HG02885 (cell line): ENCODE measurements at regions not wholly inside any gene's neighbourhood (a gene's known extent, or its start where the extent isn't known, plus 50 kb on each side); places are given as distances from the start of the nearest gene placed in this dataset.

Experiments
- ATAC-seq: cut with Tn5 transposase; IDR thresholded peaks from one replicate; pipeline ENCODE4 v1.9.1; 2021; ENCODE audit warnings: mild to moderate bottlenecking; ENCODE audit not compliant: unreplicated experiment, poor library complexity

GRCh38 chr12:124184456-124184855, 110.4 kb upstream of the RFLNA start:
- no peak for ATAC-seq

- no peak for ATAC-seq
Measured at GRCh38 chr12:124185971-124186686, 108.8 kb upstream of the RFLNA start.

DNA sequence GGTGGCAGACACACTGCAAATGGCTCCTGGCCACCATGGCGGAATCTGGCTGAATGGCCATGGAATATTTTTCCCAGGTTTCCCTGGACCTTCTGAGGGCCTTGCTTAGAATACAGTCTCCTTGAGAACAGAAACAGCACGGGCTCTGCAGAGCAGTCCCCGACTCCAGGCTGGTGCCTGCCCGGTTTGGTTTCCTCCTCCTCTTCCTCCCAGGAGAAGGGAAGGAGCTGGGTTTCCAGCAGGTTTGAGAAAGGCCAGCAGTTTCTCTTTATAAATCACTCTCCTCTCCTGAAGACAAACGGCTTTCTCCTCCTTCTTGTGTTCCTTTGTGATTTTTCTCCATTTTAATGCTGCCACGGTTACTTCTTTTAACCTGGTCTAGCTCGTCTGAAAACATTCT, 106.8 kb upstream of the RFLNA start:
- no peak for ATAC-seq

GRCh38 chr12:124188561-124189405, 106.1 kb upstream of the RFLNA start:
- no peak for ATAC-seq

- no peak for ATAC-seq
Measured at GRCh38 chr12:124190312-124191023, 104.4 kb upstream of the RFLNA start.

GRCh38 chr12:124191024-124191359, 103.9 kb upstream of the RFLNA start:
- ATAC-seq: no peak

- no peak for ATAC-seq
Measured at GRCh38 chr12:124191966-124192365, 102.9 kb upstream of the RFLNA start.

DNA sequence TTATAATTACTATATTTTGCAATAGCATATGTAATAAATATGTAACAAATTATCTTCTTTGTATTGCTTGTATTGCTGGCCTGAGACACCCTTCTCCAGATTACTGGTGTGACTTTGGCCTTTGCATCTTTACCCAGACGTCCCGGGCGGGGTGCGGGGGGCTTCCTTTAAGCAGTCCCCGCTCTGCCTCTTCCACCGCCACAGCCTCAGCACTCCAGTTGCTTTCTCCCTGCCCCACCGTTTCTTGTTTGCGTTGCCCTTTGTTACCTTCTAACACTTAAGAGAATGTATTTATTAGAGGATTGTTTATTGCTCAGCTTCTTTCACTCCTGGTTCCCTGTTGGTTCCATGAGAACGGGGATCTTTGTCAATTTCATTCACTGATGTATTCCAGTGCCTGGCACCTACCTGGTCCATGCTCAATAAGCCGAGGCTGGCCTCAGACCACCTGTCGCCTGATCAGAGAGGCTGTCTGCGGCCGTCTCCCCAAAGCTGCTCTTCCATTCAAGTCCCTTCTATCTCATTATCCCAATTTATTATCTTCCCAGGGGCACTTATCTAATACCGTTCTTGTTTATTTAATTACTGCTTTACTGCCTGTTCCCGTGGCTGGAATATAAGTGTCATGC, 100.5 kb upstream of the RFLNA start:
- ATAC-seq: no peak

GRCh38 chr12:124194893-124195566, 99.9 kb upstream of the RFLNA start:
- no peak for ATAC-seq

GRCh38 chr12:124195567-124195942, 99.3 kb upstream of the RFLNA start:
- ATAC-seq: no peak

GRCh38 chr12:124196236-124196635, 98.7 kb upstream of the RFLNA start:
- no peak for ATAC-seq

GRCh38 chr12:124201248-124201647, 93.6 kb upstream of the RFLNA start:
- no peak for ATAC-seq

GRCh38 chr12:124203176-124203575, 91.7 kb upstream of the RFLNA start:
- ATAC-seq: no peak

GRCh38 chr12:124205405-124205804, 89.5 kb upstream of the RFLNA start:
- ATAC-seq: no peak

DNA sequence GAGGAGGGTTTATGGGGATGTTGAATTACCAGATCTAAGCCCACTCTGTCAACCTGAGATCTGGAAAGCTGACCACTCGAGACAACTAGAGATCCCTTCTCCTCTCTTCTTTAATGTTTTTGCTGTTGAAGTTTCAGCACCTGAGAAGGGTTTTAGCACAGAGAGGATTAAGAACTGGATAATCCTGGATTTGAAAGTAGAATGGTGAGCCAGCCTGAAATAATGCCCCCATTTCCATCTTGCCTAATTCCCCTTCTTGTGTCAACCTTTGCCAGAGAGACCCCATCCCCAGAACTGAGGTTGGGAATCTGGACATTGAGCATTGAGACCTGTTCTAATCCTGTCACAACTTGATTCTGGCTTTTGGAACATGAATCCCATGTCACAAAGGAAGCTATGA, 87.8 kb upstream of the RFLNA start:
- no peak for ATAC-seq

GRCh38 chr12:124207617-124208016, 87.3 kb upstream of the RFLNA start:
- no peak for ATAC-seq

DNA sequence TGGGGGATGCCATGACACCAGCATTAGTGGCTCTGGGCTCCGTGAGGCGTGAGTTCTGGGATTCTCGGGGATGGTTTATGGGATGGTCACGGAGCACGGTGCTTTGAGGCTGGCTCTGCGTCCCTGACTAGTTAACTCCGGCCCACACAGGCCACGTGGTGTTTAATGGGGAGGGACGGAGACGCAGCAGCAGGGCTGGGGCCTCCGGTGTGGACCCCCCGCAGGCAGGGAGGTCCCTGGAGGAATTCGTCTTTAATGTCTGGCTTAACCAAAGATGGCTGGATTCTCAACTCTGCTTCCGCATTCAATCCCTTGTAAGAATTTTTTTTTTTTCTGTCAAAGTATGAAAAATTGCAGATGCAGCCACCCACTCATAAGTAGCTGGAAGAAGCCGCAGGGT, 86.4 kb upstream of the RFLNA start:
- ATAC-seq: no peak

GRCh38 chr12:124210991-124211577, 83.8 kb upstream of the RFLNA start:
- ATAC-seq: no peak

GRCh38 chr12:124211753-124212152, 83.1 kb upstream of the RFLNA start:
- ATAC-seq: no peak
